ENCODE measurements at regions not wholly inside any gene's neighbourhood (a gene's known extent, or its start where the extent isn't known, plus 50 kb on each side); places are given as distances from the start of the nearest gene placed in this dataset.
"Not testable (repeated sequence)": the region's sequence is repeated elsewhere in the genome, so short reads cannot be mapped to it uniquely, and the experiment has no call there.

GRCh38 chr4:137942015-137942515, 300.1 kb downstream of the SLC7A11 start:
- not testable (repeated sequence) for H3K27ac Mint-ChIP-seq; H3K4me1 Mint-ChIP-seq (ENCODE audit: low read depth in 2 of 2); H3K36me3 Mint-ChIP-seq; H3K27me3 Mint-ChIP-seq; H3K4me3 Mint-ChIP-seq; H3K9me3 Mint-ChIP-seq; DNase-seq (ENCODE audit: low spot score); ATAC-seq

GRCh38 chr4:137934911-137935310, 307.2 kb downstream of the SLC7A11 start:
- no peaks in the 10 kb centered on the region for H3K4me1 Mint-ChIP-seq (ENCODE audit: low read depth in 2 of 2)
- no peaks in the 10 kb centered on the region for H3K36me3 Mint-ChIP-seq
- no peaks in the 10 kb centered on the region for H3K9me3 Mint-ChIP-seq
- DNase-seq (ENCODE audit: low spot score) (no peak), ATAC-seq (no peak)
- no peak overlapping the region for H3K27ac Mint-ChIP-seq
- H3K4me3 Mint-ChIP-seq = no peak overlapping the region
- H3K27me3 Mint-ChIP-seq = no peaks in the 10 kb centered on the region

GRCh38 chr4:137934046-137934445, 308.1 kb downstream of the SLC7A11 start:
- ATAC-seq (no peak), DNase-seq (ENCODE audit: low spot score) (no peak)
- H3K27me3 Mint-ChIP-seq = no peaks in the 10 kb centered on the region
- H3K4me3 Mint-ChIP-seq = no peak overlapping the region
- no peaks in the 10 kb centered on the region for H3K9me3 Mint-ChIP-seq
- H3K27ac Mint-ChIP-seq = no peak overlapping the region
- H3K4me1 Mint-ChIP-seq (ENCODE audit: low read depth in 2 of 2) = no peaks in the 10 kb centered on the region
- H3K36me3 Mint-ChIP-seq = no peaks in the 10 kb centered on the region

GRCh38 chr4:137927972-137928371, 314.2 kb downstream of the SLC7A11 start:
- DNase-seq (ENCODE audit: low spot score) (no peak), ATAC-seq (no peak)
- no peaks in the 10 kb centered on the region for H3K36me3 Mint-ChIP-seq
- no peak overlapping the region for H3K27ac Mint-ChIP-seq
- no peak overlapping the region for H3K4me3 Mint-ChIP-seq
- H3K27me3 Mint-ChIP-seq = no peaks in the 10 kb centered on the region
- H3K4me1 Mint-ChIP-seq (ENCODE audit: low read depth in 2 of 2) = no peaks in the 10 kb centered on the region
- H3K9me3 Mint-ChIP-seq = peaks cover 3% of the 10 kb centered on the region

- peaks cover 9% of the 10 kb centered on the region for H3K9me3 Mint-ChIP-seq
- H3K27me3 Mint-ChIP-seq = no peaks in the 10 kb centered on the region
- no peak overlapping the region for H3K27ac Mint-ChIP-seq
- no peaks in the 10 kb centered on the region for H3K4me1 Mint-ChIP-seq (ENCODE audit: low read depth in 2 of 2)
- ATAC-seq (no peak), DNase-seq (ENCODE audit: low spot score) (no peak)
- no peaks in the 10 kb centered on the region for H3K36me3 Mint-ChIP-seq
- H3K4me3 Mint-ChIP-seq = no peak overlapping the region
These were observed 318.7 kb downstream of the SLC7A11 start for GRCh38 chr4:137923494-137923893.

- Mint-ChIP-seq H3K27ac (no peak overlapping the region), H3K9me3 (peaks cover 14% of the 10 kb centered on the region), H3K4me3 (no peak overlapping the region), H3K36me3 (no peaks in the 10 kb centered on the region), H3K4me1 (ENCODE audit: low read depth in 2 of 2) (no peaks in the 10 kb centered on the region), H3K27me3 (no peaks in the 10 kb centered on the region)
- DNase-seq (ENCODE audit: low spot score) (no peak), ATAC-seq (no peak)
These were observed 319.4 kb downstream of the SLC7A11 start for GRCh38 chr4:137922721-137923120.

- Mint-ChIP-seq H3K27ac (no peak overlapping the region), H3K36me3 (no peaks in the 10 kb centered on the region), H3K4me1 (ENCODE audit: low read depth in 2 of 2) (no peaks in the 10 kb centered on the region), H3K27me3 (no peaks in the 10 kb centered on the region), H3K4me3 (no peak overlapping the region), H3K9me3 (peaks cover 19% of the 10 kb centered on the region)
- ATAC-seq = no peak
- DNase-seq (ENCODE audit: low spot score) = no peak
These were observed 332.4 kb downstream of the SLC7A11 start for GRCh38 chr4:137909529-137910309.

- ATAC-seq (no peak), DNase-seq (ENCODE audit: low spot score) (no peak)
- Mint-ChIP-seq H3K4me3 (no peak overlapping the region), H3K4me1 (ENCODE audit: low read depth in 2 of 2) (no peaks in the 10 kb centered on the region), H3K27ac (no peak overlapping the region), H3K36me3 (no peaks in the 10 kb centered on the region), H3K27me3 (no peaks in the 10 kb centered on the region), H3K9me3 (peaks cover 23% of the 10 kb centered on the region)
These were observed 336.2 kb downstream of the SLC7A11 start for GRCh38 chr4:137905930-137906329.

- H3K4me3 Mint-ChIP-seq = no peak overlapping the region
- ATAC-seq (no peak), DNase-seq (ENCODE audit: low spot score) (no peak)
- H3K27ac Mint-ChIP-seq = no peak overlapping the region
- H3K36me3 Mint-ChIP-seq = no peaks in the 10 kb centered on the region
- H3K4me1 Mint-ChIP-seq (ENCODE audit: low read depth in 2 of 2) = no peaks in the 10 kb centered on the region
- no peaks in the 10 kb centered on the region for H3K27me3 Mint-ChIP-seq
- H3K9me3 Mint-ChIP-seq = peaks cover 17% of the 10 kb centered on the region
These were observed 341.0 kb downstream of the SLC7A11 start for GRCh38 chr4:137901114-137901513.

GRCh38 chr4:137896221-137896737, 345.9 kb downstream of the SLC7A11 start:
- H3K4me3 Mint-ChIP-seq = no peak overlapping the region
- DNase-seq (ENCODE audit: low spot score) = no peak
- H3K36me3 Mint-ChIP-seq = no peaks in the 10 kb centered on the region
- no peak for ATAC-seq
- no peaks in the 10 kb centered on the region for H3K27me3 Mint-ChIP-seq
- H3K27ac Mint-ChIP-seq = no peak overlapping the region
- peaks cover 6% of the 10 kb centered on the region for H3K9me3 Mint-ChIP-seq
- H3K4me1 Mint-ChIP-seq (ENCODE audit: low read depth in 2 of 2) = no peaks in the 10 kb centered on the region

- H3K36me3 Mint-ChIP-seq; DNase-seq (ENCODE audit: low spot score); H3K4me1 Mint-ChIP-seq (ENCODE audit: low read depth in 2 of 2); ATAC-seq; H3K27ac Mint-ChIP-seq; H3K4me3 Mint-ChIP-seq; H3K27me3 Mint-ChIP-seq; H3K9me3 Mint-ChIP-seq: not testable (repeated sequence)
These were observed 346.6 kb downstream of the SLC7A11 start for GRCh38 chr4:137895515-137895914.

- no peak for ATAC-seq
- H3K27ac Mint-ChIP-seq = no peak overlapping the region
- H3K9me3 Mint-ChIP-seq = peaks cover 6% of the 10 kb centered on the region
- no peak for DNase-seq (ENCODE audit: low spot score)
- H3K27me3 Mint-ChIP-seq = no peaks in the 10 kb centered on the region
- H3K4me3 Mint-ChIP-seq = no peak overlapping the region
- H3K36me3 Mint-ChIP-seq = no peaks in the 10 kb centered on the region
- H3K4me1 Mint-ChIP-seq (ENCODE audit: low read depth in 2 of 2) = no peaks in the 10 kb centered on the region
These were observed 350.0 kb downstream of the SLC7A11 start for GRCh38 chr4:137892134-137892533.

GRCh38 chr4:137890812-137891211, 351.3 kb downstream of the SLC7A11 start:
- DNase-seq (ENCODE audit: low spot score) (no peak), ATAC-seq (no peak)
- Mint-ChIP-seq H3K9me3 (peaks cover 6% of the 10 kb centered on the region), H3K4me1 (ENCODE audit: low read depth in 2 of 2) (no peaks in the 10 kb centered on the region), H3K36me3 (no peaks in the 10 kb centered on the region), H3K27me3 (no peaks in the 10 kb centered on the region), H3K27ac (no peak overlapping the region), H3K4me3 (no peak overlapping the region)

- Mint-ChIP-seq H3K27ac (no peak overlapping the region), H3K36me3 (no peaks in the 10 kb centered on the region), H3K9me3 (peaks cover 8% of the 10 kb centered on the region), H3K4me3 (no peak overlapping the region), H3K27me3 (no peaks in the 10 kb centered on the region), H3K4me1 (ENCODE audit: low read depth in 2 of 2) (no peaks in the 10 kb centered on the region)
- DNase-seq (ENCODE audit: low spot score) (no peak), ATAC-seq (no peak)
These were observed 349.3 kb upstream of the PCDH18 start for GRCh38 chr4:137881641-137882040.

GRCh38 chr4:137868067-137868466, 335.8 kb upstream of the PCDH18 start:
- not testable (repeated sequence) for H3K9me3 Mint-ChIP-seq; DNase-seq (ENCODE audit: low spot score); H3K4me3 Mint-ChIP-seq; H3K4me1 Mint-ChIP-seq (ENCODE audit: low read depth in 2 of 2); H3K27ac Mint-ChIP-seq; ATAC-seq; H3K27me3 Mint-ChIP-seq; H3K36me3 Mint-ChIP-seq
